ENCODE measurements at regions not wholly inside any gene's neighbourhood (a gene's known extent, or its start where the extent isn't known, plus 50 kb on each side); places are given as distances from the start of the nearest gene placed in this dataset.

- H3K27me3 ChIP-seq: no peaks in the 10 kb centered on the region
- DNase-seq (no peak), ATAC-seq (no peak)
- H3K27ac ChIP-seq: no peak overlapping the region
- no peaks in the 10 kb centered on the region for H3K36me3 ChIP-seq (replicated peaks in 1 of 2; ENCODE audit: insufficient read depth in 1 of 2, low read depth in 2 of 2)
- no peak for TF ChIP-seq CTCF (IDR thresholded peaks at IDR 0.05)
- no peak for TF ChIP-seq POLR2A (IDR thresholded peaks at IDR 0.05)
- no peaks in the 10 kb centered on the region for H3K9me3 ChIP-seq
- H3K4me3 ChIP-seq: no peak overlapping the region
- intact Hi-C loops (cut with DNase I): no loop called here
- H3K4me1 ChIP-seq: no peaks in the 10 kb centered on the region
Measured at GRCh38 chr9:11443631-11444030, 830.8 kb upstream of the PTPRD start.

- intact Hi-C loops (cut with DNase I): no loop called here
- DNase-seq (no peak), ATAC-seq (peak; percentile 21)
- no peaks in the 10 kb centered on the region for H3K9me3 ChIP-seq
- H3K27me3 ChIP-seq: no peaks in the 10 kb centered on the region
- H3K4me3 ChIP-seq: no peak overlapping the region
- H3K4me1 ChIP-seq: no peaks in the 10 kb centered on the region
- WGBS, 2 donors: 20 to 27% methylated on average over 6 of the region's 6 CpGs
- H3K36me3 ChIP-seq (replicated peaks in 1 of 2; ENCODE audit: insufficient read depth in 1 of 2, low read depth in 2 of 2): no peaks in the 10 kb centered on the region
- no peak for TF ChIP-seq CTCF (IDR thresholded peaks at IDR 0.05)
- no peak for TF ChIP-seq POLR2A (IDR thresholded peaks at IDR 0.05)
- no peak overlapping the region for H3K27ac ChIP-seq
Measured at GRCh38 chr9:11457825-11458790, 845.3 kb upstream of the PTPRD start.

- H3K4me1 ChIP-seq: no peaks in the 10 kb centered on the region
- TF ChIP-seq POLR2A (IDR thresholded peaks at IDR 0.05) (no peak), CTCF (IDR thresholded peaks at IDR 0.05) (no peak)
- ATAC-seq: no peak
- no peak overlapping the region for H3K27ac ChIP-seq
- H3K27me3 ChIP-seq: no peaks in the 10 kb centered on the region
- no peak for DNase-seq
- 76 to 79% methylated on average over 1 of the region's 1 CpG for WGBS, 2 donors
- intact Hi-C loops (cut with DNase I): no loop called here
- no peak overlapping the region for H3K4me3 ChIP-seq
- no peaks in the 10 kb centered on the region for H3K36me3 ChIP-seq (replicated peaks in 1 of 2; ENCODE audit: insufficient read depth in 1 of 2, low read depth in 2 of 2)
- H3K9me3 ChIP-seq: no peaks in the 10 kb centered on the region
Measured at GRCh38 chr9:11469745-11470144, 856.9 kb upstream of the PTPRD start.

- whole genome bisulfite sequencing, 2 donors: 61 to 78% methylated on average over 7 to 9 of the region's 9 CpGs
- no peak for DNase-seq
- ATAC-seq: no peak
- TF ChIP-seq POLR2A (IDR thresholded peaks at IDR 0.05) (no peak), CTCF (IDR thresholded peaks at IDR 0.05) (no peak)
- Histone ChIP-seq H3K36me3 (replicated peaks in 1 of 2; ENCODE audit: insufficient read depth in 1 of 2, low read depth in 2 of 2) (no peaks in the 10 kb centered on the region), H3K27ac (no peak overlapping the region), H3K27me3 (no peaks in the 10 kb centered on the region), H3K4me1 (no peaks in the 10 kb centered on the region), H3K9me3 (no peaks in the 10 kb centered on the region), H3K4me3 (no peak overlapping the region)
- intact Hi-C loops (cut with DNase I): no loop called here
Measured at GRCh38 chr9:11471321-11471720, 858.5 kb upstream of the PTPRD start.

GRCh38 chr9:11500780-11501179 lies 888.0 kb upstream of the PTPRD start:
- intact Hi-C loops (cut with DNase I): no loop called here
- Histone ChIP-seq H3K27ac (no peak overlapping the region), H3K4me1 (no peaks in the 10 kb centered on the region), H3K36me3 (replicated peaks in 1 of 2; ENCODE audit: insufficient read depth in 1 of 2, low read depth in 2 of 2) (no peaks in the 10 kb centered on the region), H3K27me3 (no peaks in the 10 kb centered on the region), H3K9me3 (no peaks in the 10 kb centered on the region), H3K4me3 (no peak overlapping the region)
- TF ChIP-seq CTCF (IDR thresholded peaks at IDR 0.05): no peak
- TF ChIP-seq POLR2A (IDR thresholded peaks at IDR 0.05): no peak
- ATAC-seq (no peak), DNase-seq (no peak)
- 70 to 75% methylated on average over 9 of the region's 9 CpGs for WGBS, 2 donors

All from body of pancreas (tissue), 4 donors.